SK-N-SH (cell line): ENCODE measurements at regions not wholly inside any gene's neighbourhood (a gene's known extent, or its start where the extent isn't known, plus 50 kb on each side); places are given as distances from the start of the nearest gene placed in this dataset.

Experiments
- CTCF ChIA-PET: fragments of 300-600, 350-600 bp; formaldehyde crosslinking; extraction: SDS; loops from one replicate; lab custom pipeline; 2021; lab: Yijun Ruan, JAX
- POLR2A ChIA-PET: fragments of 350-600 bp; sonication (Branson Sonifier 250); formaldehyde crosslinking; extraction: SDS; loops from one replicate; lab custom pipeline; 2020; ENCODE audit warnings: antibody characterized with exemption, inconsistent platforms; lab: Yijun Ruan, JAX
- DNase-seq: peaks from one replicate; pipeline ENCODE4 v3.0.0; 2012
- H2AFZ ChIP-seq: fragments of 200-600 bp; sonication (generic); 2 replicates; pipeline ENCODE4 v1.8.1; 2016; ENCODE audit warnings: antibody characterized with exemption, mild to moderate bottlenecking, low read depth
- H3F3A ChIP-seq: fragments of 200-600 bp; sonication (generic); replicated peaks from 2 replicates; pipeline ENCODE3; 2016; ENCODE audit warnings: antibody characterized with exemption, mild to moderate bottlenecking; ENCODE audit not compliant: insufficient read depth
- H3K27ac ChIP-seq, 2 experiments: fragments of 200-500 bp in 1 of 2; fragments of 200-600 bp in 1 of 2; sonication (Bioruptor generic) in 1 of 2; sonication (generic), shearing (Covaris generic) in 1 of 2; 2 replicates each; pipeline versions ENCODE4 v1.5.1 to v1.6.1; 2014 to 2016; ENCODE audit warnings: low read depth in 2 of 2, inconsistent platforms in 1 of 2, low read length in 1 of 2, mild to moderate bottlenecking in 1 of 2, mixed read lengths in 1 of 2
- H3K27me3 ChIP-seq: fragments of 200-600 bp; sonication (generic), shearing (Covaris generic); 2 replicates; pipeline ENCODE4 v1.6.1; 2016; ENCODE audit warnings: mixed run types; ENCODE audit not compliant: insufficient read depth
- H3K36me3 ChIP-seq, 2 experiments: fragments of 200-500 bp in 1 of 2; fragments of 200-600 bp in 1 of 2; sonication (Bioruptor generic) in 1 of 2; sonication (generic) in 1 of 2; replicated peaks in 1 of 2; 2 replicates each; pipeline versions ENCODE3 to v1.5.1; 2014 to 2016; ENCODE audit warnings: low read length in 1 of 2, mild to moderate bottlenecking in 1 of 2; ENCODE audit not compliant: insufficient read depth in 2 of 2, control insufficient read depth in 1 of 2
- H3K4me1 ChIP-seq, 2 experiments: fragments of 200-500 bp in 1 of 2; fragments of 200-600 bp in 1 of 2; sonication (Bioruptor generic) in 1 of 2; sonication (generic), shearing (Covaris generic) in 1 of 2; 2 replicates each; pipeline versions ENCODE4 v1.5.1 to v1.6.1; 2014 to 2016; ENCODE audit warnings: low read depth in 1 of 2, low read length in 1 of 2, mixed run types in 1 of 2; ENCODE audit not compliant: insufficient read depth in 2 of 2, control insufficient read depth in 1 of 2
- H3K4me2 ChIP-seq: fragments of 200-600 bp; sonication (generic), shearing (Covaris generic); 2 replicates; pipeline ENCODE4 v1.6.1; 2017; ENCODE audit warnings: mixed run types
- H3K4me3 ChIP-seq, 2 experiments: fragments of 200-500 bp in 1 of 2; fragments of 200-600 bp in 1 of 2; sonication (Bioruptor generic) in 1 of 2; sonication (generic), shearing (Covaris generic) in 1 of 2; 2 replicates each; pipeline versions ENCODE4 v1.5.1 to v1.8.1; 2014 to 2016; ENCODE audit warnings: low read depth in 2 of 2, inconsistent platforms in 1 of 2, low read length in 1 of 2, mild to moderate bottlenecking in 1 of 2, mixed read lengths in 1 of 2, moderate library complexity in 1 of 2
- H3K79me2 ChIP-seq: fragments of 200-600 bp; sonication (generic); 2 replicates; pipeline ENCODE4 v1.8.1; 2017; ENCODE audit warnings: mild to moderate bottlenecking; ENCODE audit not compliant: insufficient read depth
- H3K9ac ChIP-seq: fragments of 200-600 bp; sonication (generic); 2 replicates; pipeline ENCODE4 v1.6.1; 2017; ENCODE audit warnings: mixed run types
- H3K9me2 ChIP-seq: fragments of 200-600 bp; sonication (generic); 2 replicates; pipeline ENCODE4 v1.6.1; 2017; ENCODE audit warnings: mixed run types
- H3K9me3 ChIP-seq: fragments of 200-600 bp; sonication (generic); 2 replicates; pipeline ENCODE4 v1.6.1; 2017; ENCODE audit warnings: mixed run types, mild to moderate bottlenecking, moderate library complexity
- H4K20me1 ChIP-seq: fragments of 200-600 bp; sonication (generic); 2 replicates; pipeline ENCODE4 v1.6.1; 2017; ENCODE audit warnings: mild to moderate bottlenecking, mixed run types; ENCODE audit not compliant: insufficient read depth
- CHD2 ChIP-seq: fragments of 150-350 bp; IDR thresholded peaks from 2 replicates; pipeline ENCODE4 v1.6.1; 2018; ENCODE audit warnings: low read length; ENCODE audit not compliant: partially characterized antibody
- JUND ChIP-seq: IDR thresholded peaks from 2 replicates; pipeline ENCODE4 v1.4.0; 2012
- MEF2A ChIP-seq: IDR thresholded peaks from 2 replicates; pipeline ENCODE4 v1.4.0; 2012; ENCODE audit warnings: low read depth, borderline replicate concordance
- NFIC ChIP-seq: IDR thresholded peaks from 2 replicates; pipeline ENCODE4 v1.4.0; 2012; ENCODE audit warnings: borderline replicate concordance
- NRF1 ChIP-seq: IDR thresholded peaks from 2 replicates; pipeline ENCODE4 v1.6.1; 2012; ENCODE audit warnings: low read depth, mild to moderate bottlenecking, low read length
- POLR2AphosphoS5 ChIP-seq: IDR thresholded peaks from 2 replicates; pipeline ENCODE4 v1.6.1; 2012; ENCODE audit warnings: low read depth, low read length
- RFX5 ChIP-seq: IDR thresholded peaks from 2 replicates; pipeline ENCODE4 v1.6.1; 2012; ENCODE audit warnings: mild to moderate bottlenecking, improper control_type of control experiment, low read length
- RXRA ChIP-seq: IDR thresholded peaks from 2 replicates; pipeline ENCODE4 v1.4.0; 2012; ENCODE audit warnings: low read depth, mild to moderate bottlenecking, borderline replicate concordance
- SIN3A ChIP-seq: IDR thresholded peaks from 2 replicates; pipeline ENCODE4 v1.6.1; 2012; ENCODE audit warnings: low read depth, mild to moderate bottlenecking, low read length, moderate library complexity, borderline replicate concordance
- SMC3 ChIP-seq: IDR thresholded peaks from 2 replicates; pipeline ENCODE4 v1.6.1; 2012; ENCODE audit warnings: low read depth, low read length, improper control_type of control experiment
- TEAD4 ChIP-seq: IDR thresholded peaks from 2 replicates; pipeline ENCODE4 v1.4.0; 2012; ENCODE audit warnings: mild to moderate bottlenecking, borderline replicate concordance; ENCODE audit not compliant: insufficient read depth
- WGBS: methylation state at CpG from one replicate; pipeline ENCODE4 v1.1.6; 2017; ENCODE audit warnings: low lambda C conversion rate; 5-methylcytosine and 5-hydroxymethylcytosine counted together

GRCh38 chr2:176745543-176746200 is 466.9 kb upstream of the HNRNPA3 start (continued):
- no peak for TF ChIP-seq CHD2
- no peak for TF ChIP-seq RFX5
- no peak for TF ChIP-seq NRF1
- TF ChIP-seq POLR2AphosphoS5: no peak
- no peak for TF ChIP-seq SMC3

- Histone ChIP-seq H3K9me3 (no peaks in the 10 kb centered on the region), H3K4me3 (no peak overlapping the region), H3F3A (no peaks in the 10 kb centered on the region), H3K4me2 (no peak overlapping the region), H3K4me1 (peaks cover 0 to 12% of the 10 kb centered on the region in 2 experiments; a peak in 3 of 4 replicates), H3K27me3 (no peaks in the 10 kb centered on the region), H3K9ac (no peak overlapping the region), H3K27ac (no peak overlapping the region), H3K36me3 (no peaks in the 10 kb centered on the region), H3K9me2 (no peaks in the 10 kb centered on the region), H4K20me1 (no peaks in the 10 kb centered on the region), H3K79me2 (no peaks in the 10 kb centered on the region), H2AFZ (no peak overlapping the region)
- 81% methylated on average over 7 of the region's 7 CpGs for WGBS
- DNase-seq: no peak
- TF ChIP-seq RXRA (no peak), SIN3A (no peak), NFIC (no peak), MEF2A (no peak), JUND (no peak)
- CTCF ChIA-PET: interaction anchor here (0.7 to 1.0 kb wide), 3 partner anchors 8 to 586 kb away, joined by 3 read pairs; no protein-coding TSS in a partner anchor
- POLR2A ChIA-PET: no interaction called here
Measured at GRCh38 chr2:176746411-176746810, 466.2 kb upstream of the HNRNPA3 start.

- Histone ChIP-seq H4K20me1 (no peaks in the 10 kb centered on the region), H3K36me3 (no peaks in the 10 kb centered on the region), H3K79me2 (no peaks in the 10 kb centered on the region), H3K27ac (no peak overlapping the region), H3K4me2 (no peak overlapping the region), H3K27me3 (no peaks in the 10 kb centered on the region), H3K4me3 (no peak overlapping the region), H3K9me2 (no peaks in the 10 kb centered on the region), H3K9ac (no peak overlapping the region), H3K4me1 (peaks cover 0 to 12% of the 10 kb centered on the region in 2 experiments; a peak in 3 of 4 replicates), H2AFZ (no peak overlapping the region), H3F3A (no peaks in the 10 kb centered on the region), H3K9me3 (no peaks in the 10 kb centered on the region)
- ChIA-PET CTCF (no interaction called here), POLR2A (no interaction called here)
- WGBS: 67% methylated on average over 4 of the region's 4 CpGs
- TF ChIP-seq TEAD4: no peak
- no peak for TF ChIP-seq NFIC
- no peak for TF ChIP-seq NRF1
- TF ChIP-seq POLR2AphosphoS5: no peak
- no peak for DNase-seq
Measured at GRCh38 chr2:176747506-176747905, 465.1 kb upstream of the HNRNPA3 start.
